ENCODE measurements at regions not wholly inside any gene's neighbourhood (a gene's known extent, or its start where the extent isn't known, plus 50 kb on each side); places are given as distances from the start of the nearest gene placed in this dataset.

DNA sequence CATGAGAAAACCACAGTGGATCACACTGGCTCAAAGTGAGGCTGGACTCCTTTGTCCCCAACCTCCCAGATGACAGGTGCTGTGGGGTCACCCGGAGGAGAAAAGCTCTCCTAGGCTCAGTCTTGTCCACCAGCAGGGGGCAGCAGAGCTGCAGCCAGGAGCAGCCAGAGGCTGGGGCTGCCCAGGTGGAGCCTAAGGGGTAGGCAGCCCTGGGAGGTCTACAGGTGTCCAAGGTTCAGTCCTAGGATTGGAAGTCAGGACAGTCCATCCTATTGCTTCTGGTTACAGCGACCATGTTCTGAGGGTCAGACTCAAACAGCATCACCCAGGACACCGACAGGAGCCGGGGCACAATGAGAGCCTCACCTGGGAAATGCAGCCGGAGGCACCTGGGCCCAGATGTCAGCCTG lies 77.6 kb upstream of the IGLL5 start:
- no peaks in the 10 kb centered on the region for H3K36me3 ChIP-seq (ENCODE audit: low read depth)
- intact Hi-C loops (cut with DNase I, micrococcal nuclease) = no loop called here
- no peaks in the 10 kb centered on the region for H3K4me1 ChIP-seq (ENCODE audit: low read depth)
- ATAC-seq (peak; percentile 90), DNase-seq (peak in 2 of 3 donors; percentile 61 to 80)
- no peaks in the 10 kb centered on the region for H3K9me3 ChIP-seq
- TF ChIP-seq, protein P1, sequence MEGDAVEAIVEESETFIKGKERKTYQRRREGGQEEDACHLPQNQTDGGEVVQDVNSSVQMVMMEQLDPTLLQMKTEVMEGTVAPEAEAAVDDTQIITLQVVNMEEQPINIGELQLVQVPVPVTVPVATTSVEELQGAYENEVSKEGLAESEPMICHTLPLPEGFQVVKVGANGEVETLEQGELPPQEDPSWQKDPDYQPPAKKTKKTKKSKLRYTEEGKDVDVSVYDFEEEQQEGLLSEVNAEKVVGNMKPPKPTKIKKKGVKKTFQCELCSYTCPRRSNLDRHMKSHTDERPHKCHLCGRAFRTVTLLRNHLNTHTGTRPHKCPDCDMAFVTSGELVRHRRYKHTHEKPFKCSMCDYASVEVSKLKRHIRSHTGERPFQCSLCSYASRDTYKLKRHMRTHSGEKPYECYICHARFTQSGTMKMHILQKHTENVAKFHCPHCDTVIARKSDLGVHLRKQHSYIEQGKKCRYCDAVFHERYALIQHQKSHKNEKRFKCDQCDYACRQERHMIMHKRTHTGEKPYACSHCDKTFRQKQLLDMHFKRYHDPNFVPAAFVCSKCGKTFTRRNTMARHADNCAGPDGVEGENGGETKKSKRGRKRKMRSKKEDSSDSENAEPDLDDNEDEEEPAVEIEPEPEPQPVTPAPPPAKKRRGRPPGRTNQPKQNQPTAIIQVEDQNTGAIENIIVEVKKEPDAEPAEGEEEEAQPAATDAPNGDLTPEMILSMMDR (IDR thresholded peaks at IDR 0.05) = peak; percentile 45
- H3K4me3 ChIP-seq = no peak overlapping the region

- DNase-seq = no peak
- H3K9me3 ChIP-seq = no peaks in the 10 kb centered on the region
- ATAC-seq = peak; percentile 19
- intact Hi-C loops (cut with DNase I, micrococcal nuclease) = no loop called here
- no peaks in the 10 kb centered on the region for H3K36me3 ChIP-seq (ENCODE audit: low read depth)
- H3K4me1 ChIP-seq (ENCODE audit: low read depth) = no peaks in the 10 kb centered on the region
- TF ChIP-seq, protein P1 (IDR thresholded peaks at IDR 0.05) = no peak
- H3K4me3 ChIP-seq = no peak overlapping the region
Measured at GRCh38 chr22:22810471-22810870, 77.1 kb upstream of the IGLL5 start.

GRCh38 chr22:22811016-22812009 lies 76.3 kb upstream of the IGLL5 start:
- Histone ChIP-seq H3K4me3 (no peak overlapping the region), H3K9me3 (no peaks in the 10 kb centered on the region), H3K36me3 (ENCODE audit: low read depth) (no peaks in the 10 kb centered on the region), H3K4me1 (ENCODE audit: low read depth) (no peaks in the 10 kb centered on the region)
- no peak for ATAC-seq
- intact Hi-C loops (cut with DNase I, micrococcal nuclease) = no loop called here
- DNase-seq = no peak
- TF ChIP-seq, protein P1 (IDR thresholded peaks at IDR 0.05) = no peak

DNA sequence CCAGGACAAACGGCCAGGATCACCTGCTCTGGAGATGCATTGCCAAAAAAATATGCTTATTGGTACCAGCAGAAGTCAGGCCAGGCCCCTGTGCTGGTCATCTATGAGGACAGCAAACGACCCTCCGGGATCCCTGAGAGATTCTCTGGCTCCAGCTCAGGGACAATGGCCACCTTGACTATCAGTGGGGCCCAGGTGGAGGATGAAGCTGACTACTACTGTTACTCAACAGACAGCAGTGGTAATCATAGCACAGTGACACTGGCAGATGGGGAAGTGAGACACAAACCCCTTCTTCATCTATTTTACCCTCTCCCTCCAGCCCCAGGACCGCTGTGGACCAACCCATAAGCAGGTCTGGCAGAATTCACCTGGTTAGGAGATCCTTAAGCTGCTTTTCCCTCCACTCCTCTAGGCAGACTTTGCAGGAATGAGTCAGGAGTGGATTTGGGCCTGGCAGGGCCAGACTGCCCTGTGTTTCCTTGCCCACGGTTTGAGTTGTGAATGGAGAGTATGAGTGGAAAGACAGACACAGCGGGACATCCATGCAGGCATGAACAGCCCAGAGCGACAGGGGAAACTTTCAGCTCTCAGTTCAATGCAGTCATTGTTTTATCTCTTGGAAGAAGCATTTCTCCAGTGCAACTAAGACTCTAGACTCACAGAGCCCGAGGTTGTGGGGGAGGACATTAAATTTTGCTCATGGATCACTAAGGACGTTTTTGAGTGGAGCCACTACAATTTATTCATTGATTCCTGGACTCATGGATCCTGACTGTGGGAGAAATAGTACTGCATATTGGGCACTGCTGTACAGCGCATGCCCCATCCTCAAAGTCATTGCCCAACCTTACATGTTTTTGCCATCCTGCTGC lies 75.3 kb upstream of the IGLL5 start:
- Histone ChIP-seq H3K4me3 (no peak overlapping the region), H3K9me3 (no peaks in the 10 kb centered on the region), H3K36me3 (ENCODE audit: low read depth) (no peaks in the 10 kb centered on the region), H3K4me1 (ENCODE audit: low read depth) (no peaks in the 10 kb centered on the region)
- ATAC-seq (no peak), DNase-seq (no peak)
- intact Hi-C loops (cut with DNase I, micrococcal nuclease) = no loop called here
- TF ChIP-seq, protein P1 (IDR thresholded peaks at IDR 0.05) = no peak

GRCh38 chr22:22813126-22814075 lies 74.2 kb upstream of the IGLL5 start:
- no peak for ATAC-seq
- no peaks in the 10 kb centered on the region for H3K4me1 ChIP-seq (ENCODE audit: low read depth)
- no peak for DNase-seq
- TF ChIP-seq, protein P1 (IDR thresholded peaks at IDR 0.05) = no peak
- no peaks in the 10 kb centered on the region for H3K9me3 ChIP-seq
- intact Hi-C loops (cut with DNase I, micrococcal nuclease) = no loop called here
- no peaks in the 10 kb centered on the region for H3K36me3 ChIP-seq (ENCODE audit: low read depth)
- H3K4me3 ChIP-seq = no peak overlapping the region
